ENCODE measurements at regions not wholly inside any gene's neighbourhood (a gene's known extent, or its start where the extent isn't known, plus 50 kb on each side); places are given as distances from the start of the nearest gene placed in this dataset.

DNA sequence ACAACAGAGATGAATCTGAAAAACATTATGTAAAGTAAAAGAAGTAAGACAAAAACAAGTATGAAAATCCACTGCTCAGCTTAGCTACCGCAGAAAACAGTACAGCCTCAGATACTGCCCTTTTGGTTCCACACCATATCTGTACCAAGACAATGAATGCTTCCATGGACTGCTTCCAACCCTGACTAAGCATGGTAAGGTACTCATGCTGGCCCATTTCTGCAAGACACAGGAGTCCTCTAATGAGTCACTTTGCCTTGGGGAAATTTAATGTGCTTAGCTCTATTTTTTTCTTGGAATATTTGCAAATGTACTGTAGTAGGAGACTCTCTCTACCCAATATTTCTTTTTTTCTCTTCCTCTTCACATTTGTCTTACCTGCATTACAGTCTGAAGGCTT, 931.7 kb upstream of the HS3ST1 start:
- Histone ChIP-seq H3K9ac (ENCODE audit: insufficient read depth, low read depth, low read length) (no peak overlapping the region), H3K36me3 (replicated peaks in 1 of 2; ENCODE audit: control insufficient read depth in 1 of 2, insufficient read depth in 2 of 2, low read length in 2 of 2) (no peaks in the 10 kb centered on the region), H3K27ac (ENCODE audit: extremely low read length, insufficient read depth, low read length) (no peak overlapping the region), H4K20me1 (ENCODE audit: insufficient read depth, low read length) (no peaks in the 10 kb centered on the region), H3K79me2 (ENCODE audit: insufficient read depth, low read length) (no peaks in the 10 kb centered on the region), H3K4me3 (replicated peaks in 1 of 3; ENCODE audit: insufficient read depth in 1 of 3, low read depth in 2 of 3, low read length in 3 of 3) (no peak overlapping the region), H3K9me3 (ENCODE audit: low read length) (peaks cover 33% of the 10 kb centered on the region), H3K4me2 (ENCODE audit: low read depth, low read length) (no peak overlapping the region), H2AFZ (ENCODE audit: low read length) (no peak overlapping the region), H3K27me3 (ENCODE audit: control insufficient read depth in 1 of 2, insufficient read depth in 2 of 2, low read length in 2 of 2) (no peaks in the 10 kb centered on the region), H3K4me1 (ENCODE audit: insufficient read depth, low read length) (no peaks in the 10 kb centered on the region)
- no TSS peak for BruUV-seq (replicated peaks)
- ChIA-PET CTCF (ENCODE audit: low intra/inter-chr PET ratio, low total read pairs) (no interaction called here), POLR2A (no interaction called here)
- in situ Hi-C loops (cut with HindIII; ENCODE audit: extremely low pct_ligation_motif_present, low pct_unique_long_range_greater_than_20kb) (no loop called here), intact Hi-C loops (cut with micrococcal nuclease; ENCODE audit: unreplicated experiment) (no loop called here)
- FAIRE-seq (no peak), ATAC-seq (no peak), DNase-seq (ENCODE audit: low spot score) (no peak)
- WGBS (ENCODE audit: low lambda C conversion rate), result 4% methylated on average over 1 of the region's 1 CpG
- TF ChIP-seq, protein P1, sequence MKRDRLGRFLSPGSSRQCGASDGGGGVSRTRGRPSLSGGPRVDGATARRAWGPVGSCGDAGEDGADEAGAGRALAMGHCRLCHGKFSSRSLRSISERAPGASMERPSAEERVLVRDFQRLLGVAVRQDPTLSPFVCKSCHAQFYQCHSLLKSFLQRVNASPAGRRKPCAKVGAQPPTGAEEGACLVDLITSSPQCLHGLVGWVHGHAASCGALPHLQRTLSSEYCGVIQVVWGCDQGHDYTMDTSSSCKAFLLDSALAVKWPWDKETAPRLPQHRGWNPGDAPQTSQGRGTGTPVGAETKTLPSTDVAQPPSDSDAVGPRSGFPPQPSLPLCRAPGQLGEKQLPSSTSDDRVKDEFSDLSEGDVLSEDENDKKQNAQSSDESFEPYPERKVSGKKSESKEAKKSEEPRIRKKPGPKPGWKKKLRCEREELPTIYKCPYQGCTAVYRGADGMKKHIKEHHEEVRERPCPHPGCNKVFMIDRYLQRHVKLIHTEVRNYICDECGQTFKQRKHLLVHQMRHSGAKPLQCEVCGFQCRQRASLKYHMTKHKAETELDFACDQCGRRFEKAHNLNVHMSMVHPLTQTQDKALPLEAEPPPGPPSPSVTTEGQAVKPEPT (CRISPR knock-in tag; IDR thresholded peaks at IDR 0.05; ENCODE audit: low read depth), result no peak
- TF ChIP-seq SETDB1 (CRISPR knock-in tag; IDR thresholded peaks at IDR 0.05; ENCODE audit: borderline replicate concordance) (no peak), ZNF615 (CRISPR knock-in tag; IDR thresholded peaks at IDR 0.05; ENCODE audit: borderline replicate concordance) (no peak), ZNF776 (CRISPR knock-in tag; IDR thresholded peaks at IDR 0.05) (no peak), ZNF724P (CRISPR knock-in tag; IDR thresholded peaks at IDR 0.05; ENCODE audit: borderline replicate concordance) (no peak)
- TF ChIP-seq, protein P2, sequence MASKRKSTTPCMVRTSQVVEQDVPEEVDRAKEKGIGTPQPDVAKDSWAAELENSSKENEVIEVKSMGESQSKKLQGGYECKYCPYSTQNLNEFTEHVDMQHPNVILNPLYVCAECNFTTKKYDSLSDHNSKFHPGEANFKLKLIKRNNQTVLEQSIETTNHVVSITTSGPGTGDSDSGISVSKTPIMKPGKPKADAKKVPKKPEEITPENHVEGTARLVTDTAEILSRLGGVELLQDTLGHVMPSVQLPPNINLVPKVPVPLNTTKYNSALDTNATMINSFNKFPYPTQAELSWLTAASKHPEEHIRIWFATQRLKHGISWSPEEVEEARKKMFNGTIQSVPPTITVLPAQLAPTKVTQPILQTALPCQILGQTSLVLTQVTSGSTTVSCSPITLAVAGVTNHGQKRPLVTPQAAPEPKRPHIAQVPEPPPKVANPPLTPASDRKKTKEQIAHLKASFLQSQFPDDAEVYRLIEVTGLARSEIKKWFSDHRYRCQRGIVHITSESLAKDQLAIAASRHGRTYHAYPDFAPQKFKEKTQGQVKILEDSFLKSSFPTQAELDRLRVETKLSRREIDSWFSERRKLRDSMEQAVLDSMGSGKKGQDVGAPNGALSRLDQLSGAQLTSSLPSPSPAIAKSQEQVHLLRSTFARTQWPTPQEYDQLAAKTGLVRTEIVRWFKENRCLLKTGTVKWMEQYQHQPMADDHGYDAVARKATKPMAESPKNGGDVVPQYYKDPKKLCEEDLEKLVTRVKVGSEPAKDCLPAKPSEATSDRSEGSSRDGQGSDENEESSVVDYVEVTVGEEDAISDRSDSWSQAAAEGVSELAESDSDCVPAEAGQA (IDR thresholded peaks at IDR 0.05; ENCODE audit: low read depth), result no peak
- TF ChIP-seq, protein P2 (CRISPR knock-in tag; IDR thresholded peaks at IDR 0.05; ENCODE audit: borderline replicate concordance), result no peak
- TF ChIP-seq, protein P3, sequence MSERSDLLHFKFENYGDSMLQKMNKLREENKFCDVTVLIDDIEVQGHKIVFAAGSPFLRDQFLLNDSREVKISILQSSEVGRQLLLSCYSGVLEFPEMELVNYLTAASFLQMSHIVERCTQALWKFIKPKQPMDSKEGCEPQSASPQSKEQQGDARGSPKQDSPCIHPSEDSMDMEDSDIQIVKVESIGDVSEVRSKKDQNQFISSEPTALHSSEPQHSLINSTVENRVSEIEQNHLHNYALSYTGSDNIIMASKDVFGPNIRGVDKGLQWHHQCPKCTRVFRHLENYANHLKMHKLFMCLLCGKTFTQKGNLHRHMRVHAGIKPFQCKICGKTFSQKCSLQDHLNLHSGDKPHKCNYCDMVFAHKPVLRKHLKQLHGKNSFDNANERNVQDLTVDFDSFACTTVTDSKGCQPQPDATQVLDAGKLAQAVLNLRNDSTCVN (CRISPR knock-in tag; IDR thresholded peaks at IDR 0.05; ENCODE audit: borderline replicate concordance), result no peak

All from HepG2 (cell line).